Hematopoietic multipotent progenitor cell treated with erythropoietin and hydrocortisone succinate and interleukin-3 and kit ligand, for 6 days (in vitro differentiated cells): ENCODE measurements at regions not wholly inside any gene's neighbourhood (a gene's known extent, or its start where the extent isn't known, plus 50 kb on each side); places are given as distances from the start of the nearest gene placed in this dataset.

Experiments used
- DNase-seq: peaks from one replicate; pipeline ENCODE4 v3.0.0-alpha.2; 2015

GRCh38 chr6:169853196-169854082, 102.0 kb downstream of the ERMARD start:
- no peak for DNase-seq

GRCh38 chr6:169852504-169853195, 101.2 kb downstream of the ERMARD start:
- no peak for DNase-seq

GRCh38 chr6:169851641-169852503, 100.5 kb downstream of the ERMARD start:
- no peak for DNase-seq

- no peak for DNase-seq
These were observed 99.3 kb downstream of the ERMARD start for GRCh38 chr6:169850746-169851145.

- DNase-seq, result no peak
These were observed 98.7 kb downstream of the ERMARD start for GRCh38 chr6:169850154-169850553.

- no peak for DNase-seq
These were observed 98.0 kb downstream of the ERMARD start for GRCh38 chr6:169849396-169849795.

GRCh38 chr6:169848946-169849345, 97.5 kb downstream of the ERMARD start:
- no peak for DNase-seq

GRCh38 chr6:169847901-169848311, 96.5 kb downstream of the ERMARD start:
- no peak for DNase-seq

- no peak for DNase-seq
These were observed 95.8 kb downstream of the ERMARD start for GRCh38 chr6:169847141-169847674.

GRCh38 chr6:169846286-169847056, 95.0 kb downstream of the ERMARD start:
- DNase-seq, result no peak

- no peak for DNase-seq
These were observed 94.2 kb downstream of the ERMARD start for GRCh38 chr6:169845426-169846285.

- no peak for DNase-seq
These were observed 93.5 kb downstream of the ERMARD start for GRCh38 chr6:169844946-169845345.

GRCh38 chr6:169843991-169844390, 92.6 kb downstream of the ERMARD start:
- no peak for DNase-seq

GRCh38 chr6:169843110-169843509, 91.7 kb downstream of the ERMARD start:
- DNase-seq, result no peak

- no peak for DNase-seq
These were observed 90.6 kb downstream of the ERMARD start for GRCh38 chr6:169841907-169842606.

GRCh38 chr6:169841251-169841650, 89.8 kb downstream of the ERMARD start:
- DNase-seq, result no peak

- DNase-seq, result no peak
These were observed 88.6 kb downstream of the ERMARD start for GRCh38 chr6:169839898-169840631.

- DNase-seq, result no peak
These were observed 88.1 kb downstream of the ERMARD start for GRCh38 chr6:169839493-169839892.

GRCh38 chr6:169839029-169839481, 87.6 kb downstream of the ERMARD start:
- no peak for DNase-seq
